ENCODE measurements at regions not wholly inside any gene's neighbourhood (a gene's known extent, or its start where the extent isn't known, plus 50 kb on each side); places are given as distances from the start of the nearest gene placed in this dataset.

GRCh38 chr6:42507195-42507594, 55.5 kb upstream of the TRERF1 start:
- DNase-seq (ENCODE audit: low read depth) (no peak), FAIRE-seq (no peak)
- Histone ChIP-seq H3K36me3 (ENCODE audit: control insufficient read depth, insufficient read depth, low read length) (no peaks in the 10 kb centered on the region), H3K27me3 (ENCODE audit: control insufficient read depth, insufficient read depth, low read length) (no peaks in the 10 kb centered on the region), H3K4me3 (ENCODE audit: low read depth, low read length) (no peak overlapping the region)
- TF ChIP-seq CTCF (IDR thresholded peaks at IDR 0.05; ENCODE audit: insufficient read depth, low read length, severe bottlenecking) = no peak

- DNase-seq (ENCODE audit: low read depth) = no peak
- no peak for TF ChIP-seq CTCF (IDR thresholded peaks at IDR 0.05; ENCODE audit: insufficient read depth, low read length, severe bottlenecking)
- no peaks in the 10 kb centered on the region for H3K27me3 ChIP-seq (ENCODE audit: control insufficient read depth, insufficient read depth, low read length)
- no peak overlapping the region for H3K4me3 ChIP-seq (ENCODE audit: low read depth, low read length)
- H3K36me3 ChIP-seq (ENCODE audit: control insufficient read depth, insufficient read depth, low read length) = no peaks in the 10 kb centered on the region
- FAIRE-seq = no peak
Measured at GRCh38 chr6:42506070-42506469, 54.3 kb upstream of the TRERF1 start.

- TF ChIP-seq CTCF (IDR thresholded peaks at IDR 0.05; ENCODE audit: insufficient read depth, low read length, severe bottlenecking) = no peak
- no peak overlapping the region for H3K4me3 ChIP-seq (ENCODE audit: low read depth, low read length)
- H3K36me3 ChIP-seq (ENCODE audit: control insufficient read depth, insufficient read depth, low read length) = no peaks in the 10 kb centered on the region
- H3K27me3 ChIP-seq (ENCODE audit: control insufficient read depth, insufficient read depth, low read length) = no peaks in the 10 kb centered on the region
- FAIRE-seq (no peak), DNase-seq (ENCODE audit: low read depth) (peak; percentile 85)
Measured at GRCh38 chr6:42505385-42505718, 53.6 kb upstream of the TRERF1 start.

GRCh38 chr6:42503894-42504293, 52.2 kb upstream of the TRERF1 start:
- TF ChIP-seq CTCF (IDR thresholded peaks at IDR 0.05; ENCODE audit: insufficient read depth, low read length, severe bottlenecking) = no peak
- no peak for FAIRE-seq
- DNase-seq (ENCODE audit: low read depth) = no peak
- H3K4me3 ChIP-seq (ENCODE audit: low read depth, low read length) = no peak overlapping the region
- no peaks in the 10 kb centered on the region for H3K36me3 ChIP-seq (ENCODE audit: control insufficient read depth, insufficient read depth, low read length)
- H3K27me3 ChIP-seq (ENCODE audit: control insufficient read depth, insufficient read depth, low read length) = no peaks in the 10 kb centered on the region

GRCh38 chr6:42502990-42503389, 51.3 kb upstream of the TRERF1 start:
- FAIRE-seq (no peak), DNase-seq (ENCODE audit: low read depth) (no peak)
- H3K36me3 ChIP-seq (ENCODE audit: control insufficient read depth, insufficient read depth, low read length) = no peaks in the 10 kb centered on the region
- no peak for TF ChIP-seq CTCF (IDR thresholded peaks at IDR 0.05; ENCODE audit: insufficient read depth, low read length, severe bottlenecking)
- no peaks in the 10 kb centered on the region for H3K27me3 ChIP-seq (ENCODE audit: control insufficient read depth, insufficient read depth, low read length)
- H3K4me3 ChIP-seq (ENCODE audit: low read depth, low read length) = no peak overlapping the region

- Histone ChIP-seq H3K4me3 (ENCODE audit: low read depth, low read length) (no peak overlapping the region), H3K36me3 (ENCODE audit: control insufficient read depth, insufficient read depth, low read length) (no peaks in the 10 kb centered on the region), H3K27me3 (ENCODE audit: control insufficient read depth, insufficient read depth, low read length) (no peaks in the 10 kb centered on the region)
- TF ChIP-seq CTCF (IDR thresholded peaks at IDR 0.05; ENCODE audit: insufficient read depth, low read length, severe bottlenecking) = no peak
- FAIRE-seq = no peak
- no peak for DNase-seq (ENCODE audit: low read depth)
Measured at GRCh38 chr6:42502127-42502526, 50.4 kb upstream of the TRERF1 start.

All from bronchial epithelial cell (primary cell).